HUDEP-2 (cell line): ENCODE measurements at regions not wholly inside any gene's neighbourhood (a gene's known extent, or its start where the extent isn't known, plus 50 kb on each side); places are given as distances from the start of the nearest gene placed in this dataset.
"Not testable (repeated sequence)": the region's sequence is repeated elsewhere in the genome, so short reads cannot be mapped to it uniquely, and the experiment has no call there.

Experiments used
- DNase-seq, 76 experiments: peaks; one replicate each; lab custom pipeline; 2025; ENCODE audit not compliant: unreplicated experiment in 76 of 76; lab: John Stamatoyannopoulos, UW

GRCh38 chr6:74549746-74550145 is 656.1 kb downstream of the COL12A1 start:
- DNase-seq: peak in 1 of 76 experiments; percentile 12

DNA sequence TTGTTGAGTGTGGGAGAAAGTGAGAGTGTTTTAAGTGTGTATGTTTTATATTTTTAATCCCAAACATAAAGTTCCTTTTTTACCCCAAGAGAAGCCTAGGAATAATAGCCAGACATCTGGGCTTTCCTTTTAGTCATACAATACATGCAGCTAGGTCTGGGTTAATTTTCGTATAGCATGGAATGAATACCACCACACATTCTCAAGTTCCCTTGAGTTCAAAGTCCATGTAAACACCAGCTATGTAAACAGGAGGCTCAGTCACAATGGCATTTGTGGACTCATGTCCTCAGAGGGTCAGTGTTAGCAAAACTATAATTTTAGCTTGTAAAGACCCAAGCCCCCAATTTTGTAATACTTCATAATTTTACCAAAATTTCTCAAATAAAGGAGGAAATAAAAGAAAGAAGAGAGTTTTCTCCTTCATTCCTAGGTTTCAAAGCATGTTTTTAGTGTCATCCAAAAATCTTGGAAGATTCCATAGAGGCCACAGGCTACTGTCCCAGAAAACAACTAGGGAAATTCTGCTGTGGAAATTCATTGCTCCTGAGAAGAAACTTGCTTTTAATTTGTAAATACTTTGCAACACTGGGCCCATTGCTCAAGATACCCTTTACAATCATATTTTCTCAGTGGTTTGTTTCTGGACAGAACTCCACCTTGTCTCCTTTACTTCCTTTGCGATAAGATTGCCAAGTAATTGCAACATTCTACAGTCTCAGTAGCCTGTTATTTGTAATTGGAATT is 671.2 kb downstream of the COL12A1 start:
- no peak for DNase-seq

DNA sequence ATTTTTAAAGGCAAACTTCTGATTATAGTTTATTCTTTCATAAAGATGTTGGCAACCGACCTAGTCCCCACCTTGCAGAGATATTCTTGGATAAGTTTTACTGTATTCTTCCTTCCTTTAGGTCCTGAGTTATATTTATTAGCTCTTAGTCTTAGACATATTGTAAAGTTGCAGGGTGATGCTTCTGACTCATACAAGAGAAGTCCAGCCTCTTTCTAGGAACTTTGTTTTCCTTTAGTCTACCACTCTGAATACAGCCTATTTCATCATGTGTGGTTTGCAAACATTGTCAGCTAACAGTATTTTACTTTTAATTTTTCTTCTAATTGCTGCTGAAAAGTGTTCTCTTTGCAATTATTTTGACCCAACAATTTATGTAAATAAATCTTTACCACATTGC is 686.7 kb downstream of the COL12A1 start:
- DNase-seq: no peak

GRCh38 chr6:74518035-74518434 is 687.8 kb downstream of the COL12A1 start:
- DNase-seq: no peak

DNA sequence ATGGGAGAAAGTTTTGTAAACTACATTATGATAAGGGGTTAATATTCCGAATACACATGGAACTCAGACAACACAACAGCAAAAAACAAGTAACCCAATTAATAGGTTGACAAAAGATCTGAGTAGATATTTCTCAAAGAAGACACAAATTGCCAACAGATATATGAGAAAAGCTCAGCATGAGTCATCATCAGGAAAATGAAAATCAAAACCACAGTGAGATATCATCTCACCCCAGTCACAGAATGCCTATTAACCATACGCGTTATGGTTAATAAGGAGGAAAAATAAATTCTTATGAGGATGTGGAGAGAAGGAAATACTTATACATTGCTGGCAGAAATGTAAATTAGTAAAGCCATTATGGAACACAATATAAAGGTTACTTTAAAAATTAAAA is 695.0 kb downstream of the COL12A1 start:
- DNase-seq: no peak

DNA sequence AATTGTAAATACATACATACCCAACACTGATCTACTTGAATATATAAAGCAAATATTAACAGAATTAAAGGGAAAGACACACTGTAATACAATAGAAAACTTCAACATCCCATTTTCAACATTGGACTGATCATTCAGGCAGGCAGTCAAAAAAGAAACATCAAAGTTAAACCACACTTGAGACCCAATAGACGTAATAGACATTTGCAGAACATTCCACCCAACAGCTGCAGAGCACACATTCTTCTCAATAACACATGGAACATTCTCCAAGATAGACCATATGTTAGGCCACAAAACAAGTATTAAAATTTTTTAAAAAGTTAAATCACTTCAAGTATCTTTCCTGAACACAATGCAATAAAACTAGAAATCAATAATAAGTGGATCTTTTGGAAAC is 698.2 kb downstream of the COL12A1 start:
- DNase-seq: no peak

DNA sequence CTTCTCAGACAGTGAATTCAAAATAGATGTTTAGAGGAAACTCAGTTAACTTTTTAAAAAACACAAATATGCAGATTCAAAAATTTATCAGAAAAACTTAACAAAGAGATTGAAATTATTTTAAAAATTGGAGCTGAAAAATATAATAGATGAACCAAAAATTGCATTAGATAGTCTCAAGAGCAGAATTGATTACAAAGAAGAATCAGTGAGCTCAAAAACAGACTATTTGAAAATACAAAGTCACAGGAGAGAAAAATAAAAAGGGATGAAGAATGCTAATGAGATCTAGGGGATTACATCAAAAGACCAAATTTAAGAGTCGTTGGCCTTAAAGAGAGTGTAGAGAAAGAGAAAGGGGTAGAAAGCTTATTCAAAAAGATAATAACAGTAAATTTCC is 700.5 kb downstream of the COL12A1 start:
- no peak for DNase-seq

GRCh38 chr6:74504941-74505340 is 700.9 kb downstream of the COL12A1 start:
- no peak for DNase-seq

- no peak for DNase-seq
These were observed 713.3 kb downstream of the COL12A1 start for GRCh38 chr6:74492587-74492986.

DNA sequence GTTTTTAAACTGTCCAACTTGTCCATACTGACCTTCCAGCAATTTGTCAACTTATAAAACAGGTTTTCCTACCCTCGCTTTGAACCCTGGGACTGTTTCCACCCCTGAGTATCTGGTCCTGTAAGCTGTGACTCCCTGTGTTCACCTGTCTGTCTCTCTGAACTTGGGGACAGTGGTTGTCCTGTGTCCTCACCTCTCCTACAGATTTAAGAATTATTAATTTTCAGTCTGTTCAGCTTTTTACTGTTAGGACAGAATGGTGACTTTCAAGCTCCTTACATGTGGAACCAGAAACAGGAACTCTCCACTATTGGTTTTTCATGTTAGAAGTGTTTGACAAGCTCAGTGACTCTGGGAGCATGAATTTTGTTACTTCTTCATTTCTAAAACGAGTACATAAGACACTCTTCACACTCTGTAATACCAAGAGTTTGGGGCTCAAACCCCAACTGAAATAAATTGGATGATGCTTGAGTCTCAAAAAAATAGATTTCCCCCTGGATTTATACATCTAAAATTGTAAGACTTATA is 713.9 kb downstream of the COL12A1 start:
- DNase-seq: no peak

GRCh38 chr6:74488726-74489125 is 717.1 kb downstream of the COL12A1 start:
- DNase-seq: not testable (repeated sequence)

DNA sequence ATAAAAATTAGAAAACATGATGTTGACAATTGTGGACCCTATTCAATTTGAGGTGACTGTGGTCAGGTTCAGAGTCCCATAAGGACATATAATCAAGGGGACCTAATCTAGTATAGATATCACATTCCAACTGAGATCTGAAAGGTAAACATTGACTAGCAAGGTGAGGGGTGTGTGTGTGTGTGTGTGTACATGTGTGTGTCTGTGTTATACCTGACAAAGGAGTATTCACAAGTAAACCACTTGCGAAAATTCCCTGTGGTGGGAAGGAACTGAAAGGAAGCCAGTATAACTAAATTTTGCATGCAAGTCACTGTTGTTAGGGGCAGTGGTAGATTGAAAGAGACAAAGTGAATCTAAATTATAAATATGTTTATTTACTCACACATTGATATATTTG is 723.7 kb downstream of the COL12A1 start:
- DNase-seq: no peak

GRCh38 chr6:74480561-74480960 is 725.3 kb downstream of the COL12A1 start:
- DNase-seq: no peak

- DNase-seq: no peak
These were observed 725.9 kb downstream of the COL12A1 start for GRCh38 chr6:74479960-74480359.

- DNase-seq: no peak
These were observed 726.4 kb downstream of the COL12A1 start for GRCh38 chr6:74479420-74479819.

DNA sequence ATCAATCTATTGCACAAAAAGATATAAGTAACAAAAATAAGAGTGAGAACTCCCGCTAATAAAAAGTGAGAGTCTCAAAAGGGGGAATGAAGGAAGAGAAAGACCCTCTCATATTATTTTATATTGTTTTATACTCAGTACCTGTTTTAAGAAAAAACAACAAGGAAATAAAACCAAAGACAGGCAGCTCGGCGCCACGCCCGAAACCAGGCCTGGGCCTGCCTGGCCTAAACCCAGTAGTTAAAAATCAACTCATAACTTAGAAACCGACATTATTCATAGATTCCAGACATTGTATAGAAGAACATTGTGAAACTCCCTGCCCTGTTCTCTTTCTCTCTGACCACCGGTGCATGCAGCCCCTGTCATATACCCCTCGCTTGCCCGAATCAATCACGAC is 731.8 kb downstream of the COL12A1 start:
- DNase-seq: not testable (repeated sequence)

DNA sequence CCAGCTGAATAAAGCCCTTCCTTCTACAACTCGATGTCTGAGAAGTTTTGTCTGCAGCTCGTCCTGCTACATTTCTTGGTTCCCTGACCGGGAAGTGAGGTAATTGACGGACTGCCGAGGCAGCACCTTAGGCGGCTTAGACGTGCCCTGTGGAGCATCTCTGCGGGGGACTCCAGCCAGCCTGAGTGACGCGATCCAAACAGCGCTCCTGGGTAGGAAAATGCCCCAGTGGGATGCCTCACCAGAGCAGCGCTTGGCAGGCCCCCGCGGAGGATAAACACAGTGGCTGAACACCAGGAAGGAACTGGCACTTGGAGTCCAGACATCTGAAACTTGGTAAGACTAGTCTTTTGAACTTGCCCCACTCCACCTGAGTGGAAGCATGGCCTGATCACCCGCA is 737.3 kb downstream of the COL12A1 start:
- DNase-seq: not testable (repeated sequence)

DNA sequence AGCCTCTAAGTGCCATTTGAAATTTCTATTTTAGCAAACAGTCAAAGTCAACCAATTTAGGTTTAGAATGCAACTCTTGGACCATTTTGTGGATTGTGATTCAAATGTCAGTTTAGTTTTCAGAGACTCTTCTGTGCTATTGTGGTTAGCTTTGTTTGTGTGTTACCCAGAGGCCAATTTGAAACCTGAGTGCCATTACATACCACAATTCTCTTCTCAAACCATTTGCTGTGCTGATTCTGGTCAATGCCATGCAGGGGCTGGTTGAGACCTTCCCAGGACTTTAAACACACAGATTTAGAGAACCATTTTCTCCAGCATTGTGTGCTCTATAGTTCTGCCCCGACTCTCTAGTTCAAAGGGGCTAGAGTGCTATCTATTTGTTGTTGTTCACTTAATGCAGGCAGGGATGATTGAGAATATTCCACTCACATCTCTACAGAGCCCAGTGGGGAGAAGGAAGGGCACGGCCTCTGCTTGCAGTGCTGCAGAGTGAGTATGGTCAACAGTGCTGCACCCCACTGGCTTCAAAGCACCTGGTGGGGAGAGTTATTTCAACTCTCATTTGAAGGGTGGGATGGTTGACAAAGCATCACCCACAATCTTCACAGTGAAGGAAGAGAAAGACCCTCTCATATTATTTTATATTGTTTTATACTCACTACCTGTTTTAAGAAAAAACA is 738.2 kb downstream of the COL12A1 start:
- DNase-seq: no peak

DNA sequence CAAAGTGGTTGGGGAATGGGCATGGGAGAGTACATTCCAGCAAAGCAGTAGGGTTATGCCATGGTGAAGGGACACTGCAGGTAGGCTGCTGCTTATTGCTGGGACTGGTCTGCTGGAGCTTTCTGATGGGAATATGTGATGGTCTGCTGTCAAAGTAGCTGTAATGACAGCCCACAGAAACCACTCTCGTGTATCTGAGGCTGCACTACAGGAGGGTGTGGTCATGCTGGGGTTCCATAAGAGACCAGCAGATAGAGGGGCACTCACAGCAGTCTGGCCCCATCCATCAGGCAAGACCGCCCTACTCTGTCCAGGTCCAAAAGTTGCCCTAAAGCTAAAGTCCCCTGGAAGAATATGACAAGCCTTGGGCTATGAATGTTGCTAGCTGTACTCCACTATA is 739.3 kb downstream of the COL12A1 start:
- no peak for DNase-seq

DNA sequence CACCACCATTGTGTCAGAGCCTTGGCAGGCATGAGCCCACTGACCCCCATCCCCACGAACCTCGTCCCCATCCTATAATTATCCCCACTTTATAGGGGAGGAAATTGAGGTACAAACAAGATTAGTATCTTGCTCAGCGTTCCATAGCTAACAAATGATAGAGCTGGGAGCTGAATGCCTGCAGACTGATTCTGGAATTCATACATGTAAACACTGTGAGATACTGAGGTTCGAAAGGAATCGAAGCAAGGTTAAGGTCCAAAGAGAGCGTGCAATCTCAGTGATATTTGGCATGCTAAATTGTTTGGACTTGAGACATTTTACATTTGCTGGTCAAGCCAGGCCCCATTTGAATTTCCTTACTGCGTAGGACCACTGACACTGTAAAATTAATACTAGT is 746.6 kb downstream of the COL12A1 start:
- DNase-seq: no peak

DNA sequence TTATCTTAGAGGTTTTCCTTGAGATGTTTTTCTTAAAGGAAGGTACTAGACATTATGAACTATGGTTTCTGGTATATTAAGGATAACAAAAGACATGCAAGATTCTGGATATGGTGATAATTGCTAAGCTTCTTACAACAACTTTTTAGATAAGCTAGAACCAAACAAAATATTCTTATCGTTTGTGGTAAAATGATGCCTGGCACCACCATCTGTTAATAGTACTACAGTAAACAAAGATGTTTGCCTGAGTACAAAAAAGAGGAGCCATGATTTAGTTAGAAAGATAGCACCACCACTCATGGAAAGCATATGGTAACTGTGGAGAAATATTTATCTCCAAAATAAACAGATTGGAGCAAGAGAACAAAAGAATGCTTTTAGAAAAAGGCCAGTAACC is 747.3 kb downstream of the COL12A1 start:
- DNase-seq: no peak

DNA sequence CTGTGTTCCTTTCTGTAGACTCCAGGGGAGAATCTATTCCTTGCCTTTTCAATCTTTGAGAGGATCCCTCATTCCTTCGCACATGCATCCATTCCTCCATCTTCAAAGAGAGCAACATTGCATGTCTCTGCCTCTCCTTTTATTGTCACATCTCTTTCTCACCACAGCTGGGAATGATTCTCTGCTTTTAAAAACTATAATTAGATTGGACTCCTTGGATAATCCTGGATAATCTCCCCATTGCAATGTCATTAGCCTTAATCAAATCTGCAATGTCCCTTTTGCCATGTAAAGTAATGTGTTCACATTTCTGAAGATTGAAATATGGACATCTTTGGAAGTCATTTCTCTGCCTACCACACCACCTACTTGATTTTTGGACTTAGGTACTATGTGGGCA is 750.1 kb downstream of the COL12A1 start:
- no peak for DNase-seq
